HG03442 (cell line): ENCODE measurements at regions not wholly inside any gene's neighbourhood (a gene's known extent, or its start where the extent isn't known, plus 50 kb on each side); places are given as distances from the start of the nearest gene placed in this dataset.
"Not testable (repeated sequence)": the region's sequence is repeated elsewhere in the genome, so short reads cannot be mapped to it uniquely, and the experiment has no call there.

Source experiments
- ATAC-seq: cut with Tn5 transposase; IDR thresholded peaks from one replicate; pipeline ENCODE4 v1.9.1; 2021; ENCODE audit warnings: mild to moderate bottlenecking, moderate library complexity; ENCODE audit not compliant: unreplicated experiment

DNA sequence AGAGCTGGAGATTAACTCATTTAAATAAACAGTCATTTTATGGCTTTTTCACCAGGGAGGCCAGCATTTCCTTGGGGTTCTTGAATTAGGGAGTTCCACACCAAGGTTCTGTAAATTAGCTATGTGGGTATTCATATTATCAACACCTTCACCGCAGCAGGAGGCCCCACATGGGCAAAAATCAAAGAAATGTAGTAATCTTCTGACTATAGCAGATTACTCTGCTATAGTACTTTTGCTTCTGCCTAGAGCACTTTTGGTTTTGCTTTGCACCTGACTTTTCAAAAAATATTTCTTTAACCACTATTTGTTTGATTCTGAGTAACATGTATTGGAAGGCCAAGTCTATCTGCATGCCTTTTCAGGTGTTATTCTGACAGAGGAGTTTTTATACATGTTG, 108.6 kb upstream of the POMZP3 start:
- peak; percentile 70 for ATAC-seq

- ATAC-seq: not testable (repeated sequence)
Observed at GRCh38 chr7:76728571-76728974, 101.5 kb upstream of the POMZP3 start.

GRCh38 chr7:76723928-76724327, 96.8 kb upstream of the POMZP3 start:
- ATAC-seq: not testable (repeated sequence)

DNA sequence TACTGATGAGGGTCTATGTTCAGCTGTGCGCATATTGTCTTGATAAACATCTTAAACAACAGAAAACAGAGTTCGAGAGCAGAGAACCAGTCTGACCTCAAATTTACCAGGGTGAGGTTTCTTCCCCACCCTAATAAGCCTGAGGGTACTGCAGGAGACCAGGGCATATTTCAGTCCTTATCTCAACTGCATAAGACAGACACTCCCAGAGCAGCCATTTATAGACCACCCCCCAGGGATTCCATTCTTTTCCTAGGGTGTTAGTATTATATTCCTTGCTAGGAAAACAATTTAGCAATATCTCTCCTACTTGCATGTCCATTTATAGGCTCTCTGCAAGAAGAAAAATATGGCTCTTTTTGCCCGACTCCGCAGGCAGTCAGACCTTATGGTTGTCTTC, 89.5 kb upstream of the POMZP3 start:
- ATAC-seq: not testable (repeated sequence)

- not testable (repeated sequence) for ATAC-seq
Observed at GRCh38 chr7:76712926-76713325, 85.8 kb upstream of the POMZP3 start.

- not testable (repeated sequence) for ATAC-seq
Observed at GRCh38 chr7:76711648-76712047, 84.6 kb upstream of the POMZP3 start.

DNA sequence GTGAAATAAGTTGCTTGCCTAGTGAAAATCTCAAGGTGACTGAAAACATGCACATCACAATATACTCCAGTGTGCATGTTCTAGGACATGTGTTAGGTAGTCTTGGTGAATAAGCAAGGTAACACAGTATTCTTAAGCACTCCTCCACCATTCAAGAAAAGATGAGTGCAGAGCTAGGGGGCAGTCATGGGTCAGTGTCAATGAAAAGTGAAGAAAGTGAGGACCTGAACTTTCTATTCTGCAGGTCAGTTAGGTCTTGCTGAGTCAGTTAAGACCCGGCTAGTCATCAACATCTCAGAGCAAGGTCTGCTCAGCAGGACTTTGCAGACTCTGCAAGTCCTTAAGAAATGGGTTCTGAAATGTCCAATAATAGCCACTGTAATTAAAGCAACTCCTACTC, 82.6 kb upstream of the POMZP3 start:
- ATAC-seq: not testable (repeated sequence)

- ATAC-seq: not testable (repeated sequence)
Observed at GRCh38 chr7:76708446-76708845, 81.4 kb upstream of the POMZP3 start.

- ATAC-seq: not testable (repeated sequence)
Observed at GRCh38 chr7:76703815-76704214, 76.7 kb upstream of the POMZP3 start.

DNA sequence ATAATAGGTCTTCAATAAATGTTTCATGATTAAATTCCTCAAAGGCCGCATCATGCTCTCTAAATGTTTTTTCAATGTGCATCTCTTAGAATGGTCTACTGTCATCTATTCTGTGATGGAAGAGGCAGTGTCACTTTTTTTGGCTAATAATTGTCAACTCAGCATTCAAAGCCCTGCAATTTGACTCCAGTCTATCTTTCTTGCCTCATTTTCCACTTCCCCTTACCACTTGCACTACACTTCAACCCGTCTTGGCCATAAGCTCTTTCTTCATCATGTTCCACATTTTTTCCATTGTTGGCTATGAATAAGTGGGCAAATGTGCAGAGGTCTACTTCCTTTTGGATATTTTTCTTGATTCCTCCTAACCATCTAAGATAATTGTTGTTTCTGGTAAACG, 59.2 kb upstream of the POMZP3 start:
- ATAC-seq: not testable (repeated sequence)

GRCh38 chr7:76684737-76685136, 57.7 kb upstream of the POMZP3 start:
- ATAC-seq: not testable (repeated sequence)

DNA sequence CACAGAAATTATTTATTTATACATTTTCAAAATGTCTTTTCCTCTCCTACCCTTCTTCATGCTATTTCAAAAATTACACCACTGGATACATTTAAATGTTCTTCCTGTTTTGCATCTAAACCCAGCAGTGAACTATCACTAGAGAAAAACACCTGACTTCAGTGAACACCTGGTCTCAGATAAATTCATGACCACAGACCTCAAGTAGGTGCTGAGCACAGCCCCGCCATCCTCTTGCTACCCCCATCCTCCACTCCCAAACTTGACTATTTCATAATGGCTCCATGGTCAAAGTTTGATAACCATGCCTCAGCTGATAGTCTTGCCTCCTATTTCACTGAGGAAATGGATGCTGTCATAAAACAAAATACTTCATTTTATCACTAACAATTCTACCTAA, 56.6 kb upstream of the POMZP3 start:
- ATAC-seq: not testable (repeated sequence)

GRCh38 chr7:76681810-76682209, 54.7 kb upstream of the POMZP3 start:
- not testable (repeated sequence) for ATAC-seq

GRCh38 chr7:76679174-76679573, 52.1 kb upstream of the POMZP3 start:
- not testable (repeated sequence) for ATAC-seq

DNA sequence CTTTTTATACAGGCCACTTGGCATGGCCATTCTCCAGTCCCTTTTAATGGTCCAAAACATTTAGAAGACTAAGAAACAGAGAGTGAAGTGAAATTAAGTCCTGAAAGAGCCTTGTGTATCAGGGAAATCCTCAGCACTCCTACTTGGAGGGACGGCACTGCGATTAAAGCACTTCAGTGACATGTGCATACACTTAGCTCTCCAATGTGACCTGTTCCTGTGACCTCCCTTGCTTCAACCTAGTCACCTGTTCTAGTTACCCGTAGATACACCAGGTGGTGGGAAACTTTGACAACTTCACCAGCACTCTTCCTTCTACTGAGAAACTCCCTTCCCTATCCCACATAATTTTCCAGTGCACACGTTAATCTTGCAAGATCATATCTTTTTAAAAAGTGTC, 51.4 kb upstream of the POMZP3 start:
- ATAC-seq: not testable (repeated sequence)

GRCh38 chr7:76676890-76677289, 49.8 kb upstream of the POMZP3 start:
- not testable (repeated sequence) for ATAC-seq
